IMR-90 (cell line): ENCODE measurements at regions not wholly inside any gene's neighbourhood (a gene's known extent, or its start where the extent isn't known, plus 50 kb on each side); places are given as distances from the start of the nearest gene placed in this dataset.
"Not testable (repeated sequence)": the region's sequence is repeated elsewhere in the genome, so short reads cannot be mapped to it uniquely, and the experiment has no call there.

Experiments used
- CEBPB ChIP-seq: IDR thresholded peaks from 2 replicates; pipeline ENCODE4 v1.6.1; 2012; ENCODE audit warnings: low read depth, low read length, improper control_type of control experiment
- CHD1 ChIP-seq: IDR thresholded peaks from 2 replicates; pipeline ENCODE4 v1.6.1; 2012; ENCODE audit warnings: low read depth, low read length, improper control_type of control experiment
- CTCF ChIP-seq: conservative IDR thresholded peaks from 2 replicates; pipeline ENCODE4 v1.5.1; 2012; ENCODE audit warnings: mild to moderate bottlenecking, low read depth, low read length, improper control_type of control experiment
- POLR2A ChIP-seq: IDR thresholded peaks from 2 replicates; pipeline ENCODE4 v1.6.1; 2012; ENCODE audit warnings: mild to moderate bottlenecking, low read depth, low read length
- SMC3 ChIP-seq: fragments of 150-350 bp; IDR thresholded peaks from 2 replicates; pipeline ENCODE4 v1.6.1; 2016; ENCODE audit warnings: low read depth, mild to moderate bottlenecking, antibody characterized with exemption, low read length, moderate library complexity
- USF2 ChIP-seq: fragments of 150-350 bp; IDR thresholded peaks from 2 replicates; pipeline ENCODE4 v1.6.1; 2017; ENCODE audit warnings: mild to moderate bottlenecking, antibody characterized with exemption, low read length, low read depth
- TF ChIP-seq, protein P1 (sequence below): fragments of 150-350 bp; IDR thresholded peaks from 2 replicates; pipeline ENCODE4 v1.6.1; 2016; ENCODE audit warnings: low read depth, mild to moderate bottlenecking, low read length, moderate library complexity, borderline replicate concordance

DNA sequence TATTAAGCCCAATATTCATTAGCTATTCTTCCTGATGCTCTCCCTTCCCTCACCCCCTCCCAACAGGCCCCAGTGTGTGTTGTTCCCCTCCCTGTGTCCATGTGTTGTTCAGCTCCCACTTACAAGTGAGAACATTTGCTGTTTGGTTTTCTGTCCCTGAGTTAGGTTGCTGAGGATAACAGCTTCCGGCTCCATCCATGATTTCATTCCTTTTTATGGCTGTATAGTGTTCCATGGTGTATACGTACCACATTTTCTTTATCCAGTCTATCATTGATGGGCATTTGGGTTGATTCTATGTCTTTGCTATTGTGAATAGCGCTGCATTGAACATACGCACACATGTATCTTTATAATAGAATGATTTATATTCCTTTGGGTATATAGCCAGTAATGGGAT is 107.7 kb upstream of the MTHFD1L start:
- TF ChIP-seq, protein P1, sequence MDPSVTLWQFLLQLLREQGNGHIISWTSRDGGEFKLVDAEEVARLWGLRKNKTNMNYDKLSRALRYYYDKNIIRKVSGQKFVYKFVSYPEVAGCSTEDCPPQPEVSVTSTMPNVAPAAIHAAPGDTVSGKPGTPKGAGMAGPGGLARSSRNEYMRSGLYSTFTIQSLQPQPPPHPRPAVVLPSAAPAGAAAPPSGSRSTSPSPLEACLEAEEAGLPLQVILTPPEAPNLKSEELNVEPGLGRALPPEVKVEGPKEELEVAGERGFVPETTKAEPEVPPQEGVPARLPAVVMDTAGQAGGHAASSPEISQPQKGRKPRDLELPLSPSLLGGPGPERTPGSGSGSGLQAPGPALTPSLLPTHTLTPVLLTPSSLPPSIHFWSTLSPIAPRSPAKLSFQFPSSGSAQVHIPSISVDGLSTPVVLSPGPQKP = not testable (repeated sequence)
- not testable (repeated sequence) for TF ChIP-seq CTCF, SMC3, POLR2A, CHD1, CEBPB, USF2
